Activated B cell treated with CpG ODN at 0.5 μM for 24 hours (primary cell): ENCODE measurements at regions not wholly inside any gene's neighbourhood (a gene's known extent, or its start where the extent isn't known, plus 50 kb on each side); places are given as distances from the start of the nearest gene placed in this dataset.

Experiments
- ATAC-seq: fragments of 200-7000 bp; cut with Tn5 transposase; one replicate; pipeline ENCODE4 v1.10.0; 2021; ENCODE audit warnings: low read depth, mild to moderate bottlenecking, moderate library complexity
- CTCF ChIA-PET: fragments of 350-600 bp; sonication (Branson Sonifier 250); formaldehyde crosslinking; loops from one replicate; lab custom pipeline; 2021; ENCODE audit warnings: antibody characterized with exemption; lab: Charles Lee
- POLR2A ChIA-PET: fragments of 350-600 bp; sonication (Branson Sonifier 250); formaldehyde crosslinking; loops from one replicate; lab custom pipeline; 2021; ENCODE audit warnings: antibody characterized with exemption; lab: Charles Lee
- DNase-seq: peaks from one replicate; pipeline ENCODE4 v3.0.0; 2022
- H3K27ac Mint-ChIP-seq: one replicate; pipeline ENCODE4 v1.8.0; 2020; ENCODE audit warnings: mixed read lengths
- H3K27me3 Mint-ChIP-seq: one replicate; pipeline ENCODE4 v1.8.0; 2021; ENCODE audit warnings: mixed read lengths
- H3K36me3 Mint-ChIP-seq: one replicate; pipeline ENCODE4 v1.8.0; 2021; ENCODE audit warnings: low read depth, mixed read lengths
- H3K4me1 Mint-ChIP-seq: one replicate; pipeline ENCODE4 v1.8.0; 2021; ENCODE audit warnings: mixed read lengths
- H3K4me3 Mint-ChIP-seq: one replicate; pipeline ENCODE4 v1.8.0; 2020; ENCODE audit warnings: mild to moderate bottlenecking, mixed read lengths
- H3K9me3 Mint-ChIP-seq: one replicate; pipeline ENCODE4 v1.8.0; 2020; ENCODE audit warnings: mixed read lengths
- intact Hi-C: fragments of 100-400 bp; cut with micrococcal nuclease; formaldehyde crosslinking; loops from one replicate; pipeline ENCODE4 v1.15.1; 2024
- TF ChIP-seq, protein P1 (sequence below): fragments of 200-600 bp; IDR thresholded peaks from one replicate; pipeline ENCODE4 v1.8.0; 2022; ENCODE audit warnings: antibody characterized with exemption, mild to moderate bottlenecking

DNA sequence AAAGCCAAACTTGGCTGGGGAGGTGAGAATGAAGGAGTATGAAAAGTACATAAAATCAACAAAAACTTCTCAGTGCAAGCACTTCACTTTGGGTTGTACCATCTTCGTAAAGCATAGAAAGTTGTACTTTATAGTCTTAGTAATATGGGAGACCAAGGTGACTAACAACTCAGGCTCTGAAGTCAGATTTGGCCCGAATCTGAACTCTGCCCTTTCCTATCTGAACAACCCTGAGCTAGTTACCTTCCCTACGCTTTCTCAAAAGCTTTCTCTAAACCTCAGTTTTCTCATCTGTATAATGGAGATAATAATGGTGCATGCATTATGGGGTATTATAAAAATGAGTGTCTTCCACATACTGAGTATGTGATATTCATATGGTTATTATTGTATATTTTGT, 285.4 kb upstream of the UMPS start:
- CTCF ChIA-PET = no interaction called here
- no peaks in the 10 kb centered on the region for H3K4me1 Mint-ChIP-seq
- POLR2A ChIA-PET = no interaction called here
- no peak for ATAC-seq
- intact Hi-C loops = no loop called here
- no peaks in the 10 kb centered on the region for H3K9me3 Mint-ChIP-seq
- H3K4me3 Mint-ChIP-seq = no peak overlapping the region
- TF ChIP-seq, protein P1, sequence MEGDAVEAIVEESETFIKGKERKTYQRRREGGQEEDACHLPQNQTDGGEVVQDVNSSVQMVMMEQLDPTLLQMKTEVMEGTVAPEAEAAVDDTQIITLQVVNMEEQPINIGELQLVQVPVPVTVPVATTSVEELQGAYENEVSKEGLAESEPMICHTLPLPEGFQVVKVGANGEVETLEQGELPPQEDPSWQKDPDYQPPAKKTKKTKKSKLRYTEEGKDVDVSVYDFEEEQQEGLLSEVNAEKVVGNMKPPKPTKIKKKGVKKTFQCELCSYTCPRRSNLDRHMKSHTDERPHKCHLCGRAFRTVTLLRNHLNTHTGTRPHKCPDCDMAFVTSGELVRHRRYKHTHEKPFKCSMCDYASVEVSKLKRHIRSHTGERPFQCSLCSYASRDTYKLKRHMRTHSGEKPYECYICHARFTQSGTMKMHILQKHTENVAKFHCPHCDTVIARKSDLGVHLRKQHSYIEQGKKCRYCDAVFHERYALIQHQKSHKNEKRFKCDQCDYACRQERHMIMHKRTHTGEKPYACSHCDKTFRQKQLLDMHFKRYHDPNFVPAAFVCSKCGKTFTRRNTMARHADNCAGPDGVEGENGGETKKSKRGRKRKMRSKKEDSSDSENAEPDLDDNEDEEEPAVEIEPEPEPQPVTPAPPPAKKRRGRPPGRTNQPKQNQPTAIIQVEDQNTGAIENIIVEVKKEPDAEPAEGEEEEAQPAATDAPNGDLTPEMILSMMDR = no peak
- no peaks in the 10 kb centered on the region for H3K36me3 Mint-ChIP-seq
- DNase-seq = no peak
- H3K27me3 Mint-ChIP-seq = peaks cover 7% of the 10 kb centered on the region
- H3K27ac Mint-ChIP-seq = no peak overlapping the region

DNA sequence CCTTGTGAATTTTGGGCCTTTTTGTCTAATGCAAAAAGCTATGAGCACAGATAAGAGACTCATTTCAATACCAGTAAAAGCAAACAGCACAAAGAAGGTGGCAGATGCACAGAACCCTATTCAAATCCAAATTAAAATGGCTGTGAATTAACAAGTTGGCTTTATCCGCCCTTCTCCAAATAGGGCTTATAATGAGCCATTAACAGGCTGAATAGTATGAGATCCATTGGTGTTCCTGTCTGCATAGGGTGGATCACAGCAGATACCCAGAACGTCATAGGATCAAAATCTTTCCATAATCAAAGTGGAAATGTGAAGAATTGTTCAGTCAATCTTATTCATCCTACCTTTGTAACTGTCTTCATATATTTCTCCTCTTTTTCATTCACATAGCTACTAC, 282.4 kb upstream of the UMPS start:
- H3K36me3 Mint-ChIP-seq = no peaks in the 10 kb centered on the region
- ATAC-seq = no peak
- no peak for DNase-seq
- no peaks in the 10 kb centered on the region for H3K9me3 Mint-ChIP-seq
- H3K27ac Mint-ChIP-seq = no peak overlapping the region
- peaks cover 3% of the 10 kb centered on the region for H3K27me3 Mint-ChIP-seq
- no peak overlapping the region for H3K4me3 Mint-ChIP-seq
- intact Hi-C loops = no loop called here
- ChIA-PET POLR2A (no interaction called here), CTCF (no interaction called here)
- peaks cover 2% of the 10 kb centered on the region for H3K4me1 Mint-ChIP-seq
- TF ChIP-seq, protein P1 = no peak

DNA sequence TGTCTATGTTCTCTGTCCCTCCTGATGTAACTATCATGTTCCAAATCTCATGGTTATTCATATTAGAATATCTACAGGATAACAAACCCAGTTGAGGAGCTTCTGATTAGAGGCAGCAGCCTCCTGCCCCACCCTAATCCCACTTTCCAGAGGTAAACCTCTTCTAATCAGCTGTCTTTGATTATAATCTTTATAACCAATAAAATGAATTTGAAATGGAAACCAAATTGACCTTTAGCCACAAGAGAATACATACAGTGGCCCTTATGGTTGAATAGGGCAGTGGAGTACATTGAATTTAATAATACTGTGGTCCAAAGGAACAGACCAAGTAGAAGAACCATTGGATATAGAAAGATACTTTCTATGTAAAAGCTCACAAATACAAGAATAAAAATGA, 281.3 kb upstream of the UMPS start:
- ChIA-PET CTCF (no interaction called here), POLR2A (no interaction called here)
- no peaks in the 10 kb centered on the region for H3K36me3 Mint-ChIP-seq
- H3K27me3 Mint-ChIP-seq = peaks cover 5% of the 10 kb centered on the region
- peaks cover 2% of the 10 kb centered on the region for H3K4me1 Mint-ChIP-seq
- TF ChIP-seq, protein P1 = no peak
- intact Hi-C loops = no loop called here
- no peaks in the 10 kb centered on the region for H3K9me3 Mint-ChIP-seq
- H3K27ac Mint-ChIP-seq = no peak overlapping the region
- ATAC-seq (no peak), DNase-seq (no peak)
- no peak overlapping the region for H3K4me3 Mint-ChIP-seq

DNA sequence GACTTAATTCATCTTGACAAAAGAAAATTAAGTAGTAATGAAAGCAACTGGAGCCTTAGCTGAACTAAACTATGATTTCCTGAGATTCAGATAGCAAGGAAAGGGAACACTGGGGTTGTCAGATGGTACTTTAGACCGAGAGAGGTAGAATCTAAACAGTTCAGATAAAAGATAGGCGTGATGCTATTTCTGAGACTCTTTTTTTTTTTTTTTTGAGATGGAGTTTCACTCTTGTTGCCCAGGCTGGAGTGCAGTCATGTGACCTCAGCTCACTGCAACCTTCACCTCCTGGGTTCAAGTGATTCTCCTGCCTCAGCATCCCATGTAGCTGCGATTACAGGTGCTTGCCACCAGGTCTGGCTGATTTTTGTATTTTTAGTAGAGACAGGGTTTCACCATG, 279.9 kb upstream of the UMPS start:
- no peak for DNase-seq
- peaks cover 5% of the 10 kb centered on the region for H3K27me3 Mint-ChIP-seq
- ChIA-PET POLR2A (no interaction called here), CTCF (no interaction called here)
- ATAC-seq = no peak
- intact Hi-C loops = no loop called here
- peaks cover 2% of the 10 kb centered on the region for H3K4me1 Mint-ChIP-seq
- no peak overlapping the region for H3K27ac Mint-ChIP-seq
- no peak overlapping the region for H3K4me3 Mint-ChIP-seq
- H3K9me3 Mint-ChIP-seq = no peaks in the 10 kb centered on the region
- no peaks in the 10 kb centered on the region for H3K36me3 Mint-ChIP-seq
- TF ChIP-seq, protein P1 = no peak

DNA sequence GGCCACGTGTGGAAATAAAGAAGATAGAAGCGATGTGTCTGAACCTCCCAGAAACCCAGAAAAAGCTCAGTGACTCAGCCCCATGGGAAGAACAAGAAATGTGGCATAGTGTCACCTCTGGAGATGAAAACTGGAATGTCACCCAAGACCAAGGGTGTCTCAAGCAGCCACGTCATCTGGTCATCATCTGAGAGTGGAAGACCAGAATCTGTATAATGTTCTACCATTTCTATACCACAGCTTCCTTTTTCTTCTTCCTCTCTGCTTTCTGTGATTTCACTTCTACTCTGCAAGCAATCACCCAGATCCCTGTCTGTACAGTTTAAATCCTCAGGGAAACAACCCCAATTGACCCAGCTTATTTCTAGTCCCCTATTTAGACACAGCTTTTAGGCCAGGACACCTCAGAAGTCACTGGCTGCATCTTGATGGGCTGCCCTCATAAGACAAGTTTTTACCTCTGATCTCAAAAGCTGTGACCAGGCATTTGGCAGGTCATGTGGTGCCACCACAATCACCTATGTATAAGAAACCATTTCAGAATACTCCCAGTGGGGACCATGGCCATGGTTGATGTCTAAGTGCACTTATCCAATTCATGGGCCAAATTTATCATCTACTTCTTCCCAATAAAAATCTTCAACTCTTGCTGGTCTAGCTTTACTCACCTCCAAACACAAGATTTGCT, 278.5 kb upstream of the UMPS start:
- CTCF ChIA-PET = no interaction called here
- H3K4me3 Mint-ChIP-seq = no peak overlapping the region
- peaks cover 5% of the 10 kb centered on the region for H3K27me3 Mint-ChIP-seq
- DNase-seq (no peak), ATAC-seq (no peak)
- no peak overlapping the region for H3K27ac Mint-ChIP-seq
- POLR2A ChIA-PET = no interaction called here
- no peaks in the 10 kb centered on the region for H3K36me3 Mint-ChIP-seq
- intact Hi-C loops = no loop called here
- peaks cover 2% of the 10 kb centered on the region for H3K4me1 Mint-ChIP-seq
- TF ChIP-seq, protein P1 = no peak
- H3K9me3 Mint-ChIP-seq = no peaks in the 10 kb centered on the region
